Heart right ventricle (tissue), 16 donors: ENCODE measurements at regions not wholly inside any gene's neighbourhood (a gene's known extent, or its start where the extent isn't known, plus 50 kb on each side); places are given as distances from the start of the nearest gene placed in this dataset.

ENCODE experiments used
- ATAC-seq, 8 donors: fragments of 200-7000 bp; cut with Tn5 transposase; one replicate each; pipeline ENCODE4 v1.9.1; 2020; ENCODE audit warnings: mild to moderate bottlenecking in 8 of 8, moderate library complexity in 8 of 8, moderate number of reproducible peaks in 1 of 8
- DNase-seq, 2 donors: peaks; one replicate each; pipeline ENCODE4 v3.0.0-alpha.2; 2020
- H3K27ac ChIP-seq, 10 donors: fragments of 200-600 bp; sonication (generic) in 2 of 10; one replicate each; pipeline versions ENCODE4 v1.5.0 to v1.8.0; 2020 to 2022; ENCODE audit warnings: mild to moderate bottlenecking in 3 of 10
- H3K27me3 ChIP-seq, 7 donors: fragments of 200-600 bp; one replicate each; pipeline ENCODE4 v1.8.0; 2021 to 2022; ENCODE audit warnings: mild to moderate bottlenecking in 2 of 7
- H3K36me3 ChIP-seq, 9 donors: fragments of 200-600 bp; sonication (generic) in 1 of 9; one replicate each; pipeline versions ENCODE4 v1.5.0 to v1.8.0; 2020 to 2022; ENCODE audit warnings: mild to moderate bottlenecking in 2 of 9
- H3K4me1 ChIP-seq, 9 donors: fragments of 200-600 bp; sonication (generic) in 1 of 9; one replicate each; pipeline versions ENCODE4 v1.5.0 to v1.8.0; 2020 to 2022; ENCODE audit warnings: mild to moderate bottlenecking in 4 of 9
- H3K4me3 ChIP-seq, 10 donors: fragments of 200-600 bp; sonication (generic) in 2 of 10; one replicate each; pipeline versions ENCODE4 v1.5.0 to v1.8.0; 2020 to 2022; ENCODE audit warnings: mild to moderate bottlenecking in 7 of 10, moderate library complexity in 2 of 10
- H3K9me3 ChIP-seq, 11 donors: fragments of 200-600 bp in 10 of 11; sonication (generic) in 2 of 11; one replicate each; pipeline versions ENCODE4 v1.5.0 to v1.8.0; 2013 to 2022; ENCODE audit warnings: mild to moderate bottlenecking in 2 of 11, control low read depth in 1 of 11, moderate library complexity in 1 of 11
- WGBS, 2 donors: extraction: QIAGEN DNeasy Blood & Tissue Kit; methylation state at CpG; one replicate each; pipeline ENCODE4 v1.1.7; 2013; ENCODE audit warnings: inconsistent platforms in 1 of 2; 5-methylcytosine and 5-hydroxymethylcytosine counted together
- intact Hi-C, 10 donors: fragments of 100-400 bp; cut with DNase I; formaldehyde crosslinking; loops; one replicate each; pipeline versions ENCODE4 v1.11.1 to v1.14.2; 2022
- TF ChIP-seq, protein P1 (sequence below), 9 donors: fragments of 200-600 bp; sonication (generic) in 2 of 9; IDR thresholded peaks; one replicate each; pipeline versions ENCODE4 v1.5.0 to v1.8.0; 2021 to 2022; ENCODE audit warnings: antibody characterized with exemption in 9 of 9, mild to moderate bottlenecking in 5 of 9, moderate library complexity in 1 of 9
- donor health status: Arrhythmogenic right ventricular cardiomyopathy.
- donor health status: ischemic (EF 13 %, LVEDD 7.1; RV severe dilation, severe dysfunction).
- donor health status: healthy with polysubstance abuse.
- donor health status: DM: no; HTN: yes; CAD: no.
- donor health status: DM: no; HTN: no; CAD: no.
- donor health status: ischemic (EF 25% LVEDD 6.9; RV normal size, moderate dysfunction).
- donor health status: ischemic (EF 25% LVEDD 5.7; RV mildly dilated, moderate dysfunction).
- donor health status: healthy.
- donor health status: DM: yes; HTN: yes; CAD: no.
- donor health status: Ischemic cardiomyopathy.
- donor health status: ischemic (EF 35%, LVEDD 5.7; RV mildly dilated, moderate dysfunction).
- donor health status: nonischemic (EF 11% LVEDD 7.7; RV severe dilation, severe dysfunction).
- donor health status: DM: yes; HTN: yes; CAD: no.
- donor health status: PGD.
- donor health status: ischemic (EF 29% LVEDD 5.4; RV normal size, mild dysfunction).
- donor health status: nonischemic (EF 23%, LVEDD 6.1; RV moderate dilation, normal function).

DNA sequence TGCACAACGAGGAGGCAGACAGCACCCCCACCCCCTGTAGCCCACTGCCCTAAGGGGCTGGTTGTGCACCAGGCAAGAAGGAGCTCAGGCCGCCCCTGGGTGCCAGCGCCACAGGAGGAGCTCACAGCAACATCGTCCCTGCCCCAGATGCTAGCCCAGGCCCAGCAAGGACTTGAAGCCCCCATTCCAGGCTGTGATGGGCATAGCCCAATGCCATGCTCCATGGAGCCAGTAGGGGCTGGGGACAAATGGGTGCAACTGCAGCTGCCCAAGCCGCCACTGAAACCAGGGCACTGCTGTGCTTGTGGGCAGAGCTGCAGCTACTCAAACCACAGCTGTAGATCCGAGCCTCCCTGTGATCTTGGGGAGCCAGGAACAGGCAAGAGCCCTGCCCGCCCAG is 241.3 kb upstream of the GIMD1 start:
- intact Hi-C loops = loop anchor here in 1 of 10 donors (5.0 kb wide), 1 partner anchor 1178 kb away; no protein-coding TSS in a partner anchor
- Histone ChIP-seq H3K36me3 (no peaks in the 10 kb centered on the region), H3K9me3 (no peaks in the 10 kb centered on the region), H3K27ac (no peak overlapping the region), H3K4me3 (no peak overlapping the region), H3K4me1 (no peaks in the 10 kb centered on the region), H3K27me3 (no peaks in the 10 kb centered on the region)
- ATAC-seq = peak in 1 of 8 donors; percentile 12
- DNase-seq = no peak
- 78 to 81% methylated on average over 7 of the region's 7 CpGs for WGBS, 2 donors
- TF ChIP-seq, protein P1, sequence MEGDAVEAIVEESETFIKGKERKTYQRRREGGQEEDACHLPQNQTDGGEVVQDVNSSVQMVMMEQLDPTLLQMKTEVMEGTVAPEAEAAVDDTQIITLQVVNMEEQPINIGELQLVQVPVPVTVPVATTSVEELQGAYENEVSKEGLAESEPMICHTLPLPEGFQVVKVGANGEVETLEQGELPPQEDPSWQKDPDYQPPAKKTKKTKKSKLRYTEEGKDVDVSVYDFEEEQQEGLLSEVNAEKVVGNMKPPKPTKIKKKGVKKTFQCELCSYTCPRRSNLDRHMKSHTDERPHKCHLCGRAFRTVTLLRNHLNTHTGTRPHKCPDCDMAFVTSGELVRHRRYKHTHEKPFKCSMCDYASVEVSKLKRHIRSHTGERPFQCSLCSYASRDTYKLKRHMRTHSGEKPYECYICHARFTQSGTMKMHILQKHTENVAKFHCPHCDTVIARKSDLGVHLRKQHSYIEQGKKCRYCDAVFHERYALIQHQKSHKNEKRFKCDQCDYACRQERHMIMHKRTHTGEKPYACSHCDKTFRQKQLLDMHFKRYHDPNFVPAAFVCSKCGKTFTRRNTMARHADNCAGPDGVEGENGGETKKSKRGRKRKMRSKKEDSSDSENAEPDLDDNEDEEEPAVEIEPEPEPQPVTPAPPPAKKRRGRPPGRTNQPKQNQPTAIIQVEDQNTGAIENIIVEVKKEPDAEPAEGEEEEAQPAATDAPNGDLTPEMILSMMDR (IDR thresholded peaks at IDR 0.05) = no peak

DNA sequence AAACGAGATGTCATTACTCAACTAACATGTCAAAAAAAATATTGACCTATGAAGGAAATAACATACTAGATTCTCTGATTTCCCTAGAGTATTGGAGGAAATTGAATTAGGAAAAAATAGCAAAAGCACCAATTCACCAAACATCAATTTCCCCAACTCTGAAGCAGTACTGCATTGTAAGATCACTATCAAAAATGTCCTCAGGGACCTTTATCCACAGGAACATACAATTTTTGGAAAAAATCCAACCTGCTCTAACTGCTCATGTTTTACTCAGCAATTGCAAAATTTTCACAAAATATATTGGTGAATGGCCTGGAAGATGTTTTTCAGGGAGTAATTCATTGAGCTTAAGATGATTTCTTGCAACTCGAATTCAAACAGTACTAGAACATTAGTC is 239.0 kb upstream of the GIMD1 start:
- no peak for ATAC-seq
- no peaks in the 10 kb centered on the region for H3K4me1 ChIP-seq

DNA sequence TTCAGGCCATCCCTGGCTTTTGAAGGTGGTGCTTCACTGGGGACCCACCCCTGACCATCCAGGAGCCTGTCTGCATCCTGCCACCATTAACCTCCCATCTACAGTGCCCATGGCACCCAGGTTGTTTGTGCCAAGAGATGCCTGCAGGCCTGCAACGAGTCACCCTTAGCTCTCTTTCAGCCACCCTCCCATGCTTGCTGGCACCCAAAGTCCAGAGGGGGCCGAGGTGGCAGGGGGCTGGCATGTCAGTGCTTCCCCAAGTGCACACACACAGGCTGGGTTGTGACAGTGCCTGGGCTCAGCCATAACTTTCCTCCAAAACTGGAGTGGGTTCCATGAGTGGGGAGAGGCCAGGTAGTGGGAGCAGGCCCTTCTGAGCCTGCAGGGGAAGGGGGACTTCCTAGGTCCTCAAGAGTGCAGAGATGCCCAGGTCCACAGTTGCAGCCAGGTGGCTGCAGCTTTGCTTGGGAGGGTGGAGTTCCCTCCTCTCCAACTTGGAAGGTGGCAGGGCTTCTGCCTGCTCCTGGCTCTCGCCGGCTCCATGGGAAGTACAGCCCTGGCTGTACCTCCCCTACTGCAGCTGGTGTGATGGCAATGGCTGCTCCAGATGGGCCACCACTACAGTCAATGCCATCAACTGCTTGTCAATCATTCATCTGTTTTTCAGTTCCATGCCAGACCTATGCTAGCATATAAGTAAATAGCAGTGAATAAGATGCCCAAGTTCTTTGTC is 235.9 kb upstream of the GIMD1 start:
- WGBS, 2 donors = 83 to 86% methylated on average over 4 of the region's 4 CpGs
- no peak for ATAC-seq
- Histone ChIP-seq H3K27ac (no peak overlapping the region), H3K27me3 (no peaks in the 10 kb centered on the region), H3K4me1 (no peaks in the 10 kb centered on the region), H3K36me3 (no peaks in the 10 kb centered on the region), H3K9me3 (no peaks in the 10 kb centered on the region), H3K4me3 (no peak overlapping the region)
- TF ChIP-seq, protein P1 (IDR thresholded peaks at IDR 0.05) = no peak
- no peak for DNase-seq
- intact Hi-C loops = no loop called here

More for the DNA sequence above, 239.0 kb upstream of the GIMD1 start:
- H3K4me3 ChIP-seq = no peak overlapping the region
- H3K27ac ChIP-seq = no peak overlapping the region
- H3K36me3 ChIP-seq = no peaks in the 10 kb centered on the region
- intact Hi-C loops = no loop called here
- TF ChIP-seq, protein P1 (IDR thresholded peaks at IDR 0.05) = no peak
- no peaks in the 10 kb centered on the region for H3K27me3 ChIP-seq
- H3K9me3 ChIP-seq = no peaks in the 10 kb centered on the region
- no peak for DNase-seq
- WGBS, 2 donors = 61 to 71% methylated on average over 2 of the region's 2 CpGs

DNA sequence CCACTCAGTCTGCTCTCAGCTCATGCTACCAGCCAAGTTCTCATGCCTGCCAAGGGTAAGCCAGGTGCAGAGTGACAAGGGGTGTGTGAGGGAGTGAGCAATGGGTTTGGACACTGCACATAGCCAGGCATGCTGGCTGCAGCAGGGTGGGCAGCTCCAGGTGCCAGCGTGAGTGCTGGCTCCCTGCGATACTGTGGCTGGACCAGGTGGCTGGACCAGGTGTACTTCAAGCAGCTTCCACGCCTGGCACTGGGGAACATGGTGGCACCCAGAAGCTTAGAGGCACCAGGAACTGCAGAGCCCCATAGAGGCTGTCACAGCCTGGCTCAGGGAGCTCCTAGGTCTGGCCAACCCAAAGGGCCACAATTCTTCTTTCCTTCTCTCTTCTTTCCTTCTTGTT is 234.9 kb upstream of the GIMD1 start:
- H3K9me3 ChIP-seq = no peaks in the 10 kb centered on the region
- H3K27ac ChIP-seq = no peak overlapping the region
- DNase-seq (no peak), ATAC-seq (no peak)
- TF ChIP-seq, protein P1 (IDR thresholded peaks at IDR 0.05) = no peak
- intact Hi-C loops = no loop called here
- H3K27me3 ChIP-seq = no peaks in the 10 kb centered on the region
- no peaks in the 10 kb centered on the region for H3K36me3 ChIP-seq
- WGBS, 2 donors = 89 to 92% methylated on average over 3 of the region's 3 CpGs
- H3K4me1 ChIP-seq = no peaks in the 10 kb centered on the region
- H3K4me3 ChIP-seq = no peak overlapping the region
